OCI-LY1 (cell line): ENCODE measurements at regions not wholly inside any gene's neighbourhood (a gene's known extent, or its start where the extent isn't known, plus 50 kb on each side); places are given as distances from the start of the nearest gene placed in this dataset.

Experiments
- H2AFZ ChIP-seq: fragments of 200-600 bp; sonication (generic), shearing (Covaris generic); 2 replicates; pipeline ENCODE4 v1.6.0; 2014; ENCODE audit warnings: antibody characterized with exemption, mild to moderate bottlenecking, low read length
- H3F3A ChIP-seq: fragments of 200-600 bp; sonication (generic), shearing (Covaris generic); 2 replicates; pipeline ENCODE4 v1.6.0; 2014; ENCODE audit warnings: mild to moderate bottlenecking, antibody characterized with exemption, low read length, moderate library complexity; ENCODE audit not compliant: insufficient read depth
- H3K27ac ChIP-seq: fragments of 200-600 bp; sonication (generic); 2 replicates; pipeline ENCODE4 v1.5.1; 2014; ENCODE audit warnings: low read length, mixed run types, mild to moderate bottlenecking, low read depth; ENCODE audit not compliant: poor library complexity, severe bottlenecking
- H3K27me3 ChIP-seq: fragments of 200-600 bp; sonication (generic); 2 replicates; pipeline ENCODE4 v1.6.0; 2014; ENCODE audit warnings: antibody characterized with exemption, mild to moderate bottlenecking, low read length, moderate library complexity; ENCODE audit not compliant: insufficient read depth
- H3K36me3 ChIP-seq: fragments of 200-600 bp; sonication (generic); 2 replicates; pipeline ENCODE4 v1.6.1; 2014; ENCODE audit warnings: mild to moderate bottlenecking, antibody characterized with exemption, low read length, moderate library complexity, mixed read lengths; ENCODE audit not compliant: insufficient read depth
- H3K4me1 ChIP-seq: fragments of 200-600 bp; sonication (generic); 2 replicates; pipeline ENCODE4 v1.5.1; 2014; ENCODE audit warnings: mild to moderate bottlenecking, low read length, moderate library complexity; ENCODE audit not compliant: insufficient read depth, severe bottlenecking
- H3K4me2 ChIP-seq: fragments of 200-600 bp; sonication (generic), shearing (Covaris generic); 2 replicates; pipeline ENCODE4 v1.6.1; 2014; ENCODE audit warnings: low read length
- H3K4me3 ChIP-seq: fragments of 200-600 bp; sonication (generic); 2 replicates; pipeline ENCODE4 v1.5.1; 2014; ENCODE audit warnings: low read length, low read depth, mild to moderate bottlenecking, mixed read lengths; ENCODE audit not compliant: poor library complexity, severe bottlenecking
- H3K79me2 ChIP-seq: fragments of 200-600 bp; shearing (Covaris generic); 2 replicates; pipeline ENCODE4 v1.6.1; 2016; ENCODE audit warnings: mixed run types, low read length, mixed read lengths; ENCODE audit not compliant: insufficient read depth
- H3K9ac ChIP-seq: fragments of 200-600 bp; sonication (generic), shearing (Covaris generic); 2 replicates; pipeline ENCODE4 v1.6.1; 2014; ENCODE audit warnings: mild to moderate bottlenecking, low read length, mixed read lengths
- H3K9me2 ChIP-seq: fragments of 200-600 bp; sonication (generic), shearing (Covaris generic); 2 replicates; pipeline ENCODE4 v1.6.1; 2014; ENCODE audit warnings: low read depth, mild to moderate bottlenecking, low read length, mixed read lengths
- H3K9me3 ChIP-seq: fragments of 200-600 bp; shearing (Covaris generic); 2 replicates; pipeline ENCODE4 v1.6.1; 2014; ENCODE audit warnings: low read length, mixed read lengths
- H4K20me1 ChIP-seq: fragments of 200-600 bp; sonication (generic), shearing (Covaris generic); 2 replicates; pipeline ENCODE4 v1.6.0; 2016; ENCODE audit warnings: mild to moderate bottlenecking, low read length; ENCODE audit not compliant: insufficient read depth
- EZH2 ChIP-seq: fragments of 200-600 bp; sonication (generic), shearing (Covaris generic); IDR thresholded peaks from 2 replicates; pipeline ENCODE4 v1.8.0; 2017; ENCODE audit warnings: borderline replicate concordance, mixed run types, mild to moderate bottlenecking, antibody characterized with exemption, low read length, moderate library complexity, mixed read lengths
- TF ChIP-seq, protein P1 (sequence below): fragments of 200-600 bp; sonication (generic), shearing (Covaris generic); IDR thresholded peaks from 2 replicates; pipeline ENCODE4 v1.5.1; 2017; ENCODE audit warnings: mild to moderate bottlenecking, antibody characterized with exemption, low read length, moderate library complexity, mixed read lengths

DNA sequence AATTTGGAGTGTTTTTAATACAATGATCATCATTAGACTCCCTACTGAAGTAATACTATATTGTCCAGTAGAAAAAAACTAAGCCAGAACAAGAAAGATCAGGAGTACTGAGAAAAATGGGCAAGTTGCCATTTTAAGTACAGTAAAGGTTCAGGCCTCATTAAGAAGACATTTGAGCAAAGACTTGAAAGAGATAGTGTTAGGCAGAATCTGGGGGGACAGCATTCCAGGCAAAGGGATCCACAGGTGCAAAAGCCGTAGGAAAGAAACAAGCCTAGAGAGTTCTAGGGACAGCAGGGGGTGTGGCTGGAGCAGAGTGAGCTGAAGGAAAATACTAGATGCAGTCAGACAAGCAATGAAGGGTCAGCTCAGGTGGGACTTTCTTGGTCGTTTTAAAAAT, 58.1 kb upstream of the INTU start:
- H2AFZ ChIP-seq, result no peak overlapping the region
- no peaks in the 10 kb centered on the region for H3K79me2 ChIP-seq
- no peaks in the 10 kb centered on the region for H4K20me1 ChIP-seq
- no peaks in the 10 kb centered on the region for H3K36me3 ChIP-seq
- H3K27me3 ChIP-seq, result no peaks in the 10 kb centered on the region
- H3K4me3 ChIP-seq, result no peak overlapping the region
- no peaks in the 10 kb centered on the region for H3K4me1 ChIP-seq
- H3F3A ChIP-seq, result no peaks in the 10 kb centered on the region
- H3K4me2 ChIP-seq, result no peak overlapping the region
- no peaks in the 10 kb centered on the region for H3K9me2 ChIP-seq
- TF ChIP-seq, protein P1, sequence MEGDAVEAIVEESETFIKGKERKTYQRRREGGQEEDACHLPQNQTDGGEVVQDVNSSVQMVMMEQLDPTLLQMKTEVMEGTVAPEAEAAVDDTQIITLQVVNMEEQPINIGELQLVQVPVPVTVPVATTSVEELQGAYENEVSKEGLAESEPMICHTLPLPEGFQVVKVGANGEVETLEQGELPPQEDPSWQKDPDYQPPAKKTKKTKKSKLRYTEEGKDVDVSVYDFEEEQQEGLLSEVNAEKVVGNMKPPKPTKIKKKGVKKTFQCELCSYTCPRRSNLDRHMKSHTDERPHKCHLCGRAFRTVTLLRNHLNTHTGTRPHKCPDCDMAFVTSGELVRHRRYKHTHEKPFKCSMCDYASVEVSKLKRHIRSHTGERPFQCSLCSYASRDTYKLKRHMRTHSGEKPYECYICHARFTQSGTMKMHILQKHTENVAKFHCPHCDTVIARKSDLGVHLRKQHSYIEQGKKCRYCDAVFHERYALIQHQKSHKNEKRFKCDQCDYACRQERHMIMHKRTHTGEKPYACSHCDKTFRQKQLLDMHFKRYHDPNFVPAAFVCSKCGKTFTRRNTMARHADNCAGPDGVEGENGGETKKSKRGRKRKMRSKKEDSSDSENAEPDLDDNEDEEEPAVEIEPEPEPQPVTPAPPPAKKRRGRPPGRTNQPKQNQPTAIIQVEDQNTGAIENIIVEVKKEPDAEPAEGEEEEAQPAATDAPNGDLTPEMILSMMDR, result no peak
- no peak for TF ChIP-seq EZH2
- H3K9me3 ChIP-seq, result no peaks in the 10 kb centered on the region
- H3K9ac ChIP-seq, result no peak overlapping the region
- no peak overlapping the region for H3K27ac ChIP-seq

GRCh38 chr4:127575888-127576287, 56.9 kb upstream of the INTU start:
- no peaks in the 10 kb centered on the region for H3F3A ChIP-seq
- no peaks in the 10 kb centered on the region for H3K36me3 ChIP-seq
- H3K9me3 ChIP-seq, result no peaks in the 10 kb centered on the region
- H3K4me2 ChIP-seq, result no peak overlapping the region
- TF ChIP-seq, protein P1, result no peak
- no peak for TF ChIP-seq EZH2
- H3K9ac ChIP-seq, result no peak overlapping the region
- no peak overlapping the region for H3K27ac ChIP-seq
- H3K4me1 ChIP-seq, result no peaks in the 10 kb centered on the region
- H3K9me2 ChIP-seq, result no peaks in the 10 kb centered on the region
- H2AFZ ChIP-seq, result no peak overlapping the region
- H3K27me3 ChIP-seq, result no peaks in the 10 kb centered on the region
- no peak overlapping the region for H3K4me3 ChIP-seq
- no peaks in the 10 kb centered on the region for H3K79me2 ChIP-seq
- H4K20me1 ChIP-seq, result no peaks in the 10 kb centered on the region

GRCh38 chr4:127578491-127578890, 54.3 kb upstream of the INTU start:
- no peaks in the 10 kb centered on the region for H3K9me3 ChIP-seq
- TF ChIP-seq, protein P1, result no peak
- TF ChIP-seq EZH2, result no peak

More at GRCh38 chr4:127578491-127578890, 54.3 kb upstream of the INTU start:
- Histone ChIP-seq H3K27me3 (no peaks in the 10 kb centered on the region), H3K9me2 (no peaks in the 10 kb centered on the region), H3K27ac (no peak overlapping the region), H3K4me3 (no peak overlapping the region), H3K9ac (no peak overlapping the region), H3K4me2 (no peak overlapping the region), H3K36me3 (no peaks in the 10 kb centered on the region), H2AFZ (no peak overlapping the region), H4K20me1 (no peaks in the 10 kb centered on the region), H3K4me1 (no peaks in the 10 kb centered on the region), H3F3A (no peaks in the 10 kb centered on the region), H3K79me2 (no peaks in the 10 kb centered on the region)
